GM21717 (cell line): ENCODE measurements at regions not wholly inside any gene's neighbourhood (a gene's known extent, or its start where the extent isn't known, plus 50 kb on each side); places are given as distances from the start of the nearest gene placed in this dataset.
A peak's percentile ranks its signal among the peaks of the same experiment; 100 is the strongest.

Experiments
- ATAC-seq: cut with Tn5 transposase; IDR thresholded peaks from one replicate; pipeline ENCODE4 v1.9.1; 2021; ENCODE audit warnings: mild to moderate bottlenecking, moderate library complexity; ENCODE audit not compliant: unreplicated experiment

GRCh38 chr6:113565306-113565705 lies 291.8 kb upstream of the MARCKS start:
- no peak for ATAC-seq

GRCh38 chr6:113570161-113570560 lies 287.0 kb upstream of the MARCKS start:
- no peak for ATAC-seq

GRCh38 chr6:113570641-113571040 lies 286.5 kb upstream of the MARCKS start:
- no peak for ATAC-seq

GRCh38 chr6:113574147-113574546 lies 283.0 kb upstream of the MARCKS start:
- no peak for ATAC-seq

- no peak for ATAC-seq
Measured at GRCh38 chr6:113576310-113576709, 280.8 kb upstream of the MARCKS start.

GRCh38 chr6:113578691-113579090 lies 278.5 kb upstream of the MARCKS start:
- no peak for ATAC-seq

- no peak for ATAC-seq
Measured at GRCh38 chr6:113584767-113585166, 272.4 kb upstream of the MARCKS start.

GRCh38 chr6:113585246-113585645 lies 271.9 kb upstream of the MARCKS start:
- no peak for ATAC-seq

GRCh38 chr6:113586413-113587077 lies 270.6 kb upstream of the MARCKS start:
- no peak for ATAC-seq

GRCh38 chr6:113587078-113587699 lies 270.0 kb upstream of the MARCKS start:
- no peak for ATAC-seq

GRCh38 chr6:113588646-113589045 lies 268.5 kb upstream of the MARCKS start:
- ATAC-seq = no peak

- ATAC-seq = no peak
Measured at GRCh38 chr6:113591896-113592827, 265.0 kb upstream of the MARCKS start.

GRCh38 chr6:113594726-113595125 lies 262.4 kb upstream of the MARCKS start:
- no peak for ATAC-seq

GRCh38 chr6:113595911-113596376 lies 261.2 kb upstream of the MARCKS start:
- no peak for ATAC-seq

- no peak for ATAC-seq
Measured at GRCh38 chr6:113596387-113597230, 260.5 kb upstream of the MARCKS start.

GRCh38 chr6:113597231-113597583 lies 259.9 kb upstream of the MARCKS start:
- peak; percentile 45 for ATAC-seq

GRCh38 chr6:113598786-113599185 lies 258.4 kb upstream of the MARCKS start:
- ATAC-seq = no peak

GRCh38 chr6:113599444-113599843 lies 257.7 kb upstream of the MARCKS start:
- no peak for ATAC-seq

GRCh38 chr6:113600551-113601339 lies 256.4 kb upstream of the MARCKS start:
- no peak for ATAC-seq
